ENCODE measurements at regions not wholly inside any gene's neighbourhood (a gene's known extent, or its start where the extent isn't known, plus 50 kb on each side); places are given as distances from the start of the nearest gene placed in this dataset.
"Not testable (repeated sequence)": the region's sequence is repeated elsewhere in the genome, so short reads cannot be mapped to it uniquely, and the experiment has no call there.

DNA sequence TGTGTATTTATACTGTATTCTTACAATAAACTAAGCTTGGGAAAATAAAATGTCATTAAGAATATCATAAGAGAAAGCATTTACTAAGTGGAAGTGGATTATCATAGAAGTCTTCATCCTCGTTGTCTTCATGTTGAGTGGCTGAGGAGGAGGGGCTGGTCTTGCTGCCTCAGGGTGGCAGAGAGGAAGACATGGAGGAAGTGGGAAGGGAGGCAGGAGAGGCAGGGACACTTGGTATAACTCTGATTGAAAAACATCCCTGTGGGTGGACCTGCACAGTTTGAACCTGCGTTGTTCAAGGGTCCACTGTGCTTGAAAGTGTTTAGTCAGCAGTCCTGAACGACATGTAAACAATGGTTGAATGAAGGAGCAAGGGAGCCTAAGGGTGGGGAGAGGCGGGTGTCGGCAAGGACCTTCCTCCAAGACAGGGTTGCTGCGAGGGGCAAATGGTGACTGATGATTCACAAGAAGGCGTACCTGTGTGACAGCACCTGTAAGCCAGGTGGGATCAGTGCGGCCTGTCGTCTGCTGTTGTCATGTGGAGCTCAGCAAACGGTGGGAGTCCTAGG is 103.8 kb upstream of the KLF13 start:
- FAIRE-seq, result no peak
- TF ChIP-seq, protein P1, sequence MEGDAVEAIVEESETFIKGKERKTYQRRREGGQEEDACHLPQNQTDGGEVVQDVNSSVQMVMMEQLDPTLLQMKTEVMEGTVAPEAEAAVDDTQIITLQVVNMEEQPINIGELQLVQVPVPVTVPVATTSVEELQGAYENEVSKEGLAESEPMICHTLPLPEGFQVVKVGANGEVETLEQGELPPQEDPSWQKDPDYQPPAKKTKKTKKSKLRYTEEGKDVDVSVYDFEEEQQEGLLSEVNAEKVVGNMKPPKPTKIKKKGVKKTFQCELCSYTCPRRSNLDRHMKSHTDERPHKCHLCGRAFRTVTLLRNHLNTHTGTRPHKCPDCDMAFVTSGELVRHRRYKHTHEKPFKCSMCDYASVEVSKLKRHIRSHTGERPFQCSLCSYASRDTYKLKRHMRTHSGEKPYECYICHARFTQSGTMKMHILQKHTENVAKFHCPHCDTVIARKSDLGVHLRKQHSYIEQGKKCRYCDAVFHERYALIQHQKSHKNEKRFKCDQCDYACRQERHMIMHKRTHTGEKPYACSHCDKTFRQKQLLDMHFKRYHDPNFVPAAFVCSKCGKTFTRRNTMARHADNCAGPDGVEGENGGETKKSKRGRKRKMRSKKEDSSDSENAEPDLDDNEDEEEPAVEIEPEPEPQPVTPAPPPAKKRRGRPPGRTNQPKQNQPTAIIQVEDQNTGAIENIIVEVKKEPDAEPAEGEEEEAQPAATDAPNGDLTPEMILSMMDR (IDR thresholded peaks at IDR 0.05; ENCODE audit: insufficient read depth, low read length, severe bottlenecking), result no peak
- Histone ChIP-seq H3K27me3 (ENCODE audit: control insufficient read depth, insufficient read depth, low read length) (no peaks in the 10 kb centered on the region), H3K4me3 (ENCODE audit: low read depth, low read length) (no peak overlapping the region), H3K36me3 (ENCODE audit: control insufficient read depth, insufficient read depth, low read length) (no peaks in the 10 kb centered on the region)
- DNase-seq (ENCODE audit: low read depth), result no peak

DNA sequence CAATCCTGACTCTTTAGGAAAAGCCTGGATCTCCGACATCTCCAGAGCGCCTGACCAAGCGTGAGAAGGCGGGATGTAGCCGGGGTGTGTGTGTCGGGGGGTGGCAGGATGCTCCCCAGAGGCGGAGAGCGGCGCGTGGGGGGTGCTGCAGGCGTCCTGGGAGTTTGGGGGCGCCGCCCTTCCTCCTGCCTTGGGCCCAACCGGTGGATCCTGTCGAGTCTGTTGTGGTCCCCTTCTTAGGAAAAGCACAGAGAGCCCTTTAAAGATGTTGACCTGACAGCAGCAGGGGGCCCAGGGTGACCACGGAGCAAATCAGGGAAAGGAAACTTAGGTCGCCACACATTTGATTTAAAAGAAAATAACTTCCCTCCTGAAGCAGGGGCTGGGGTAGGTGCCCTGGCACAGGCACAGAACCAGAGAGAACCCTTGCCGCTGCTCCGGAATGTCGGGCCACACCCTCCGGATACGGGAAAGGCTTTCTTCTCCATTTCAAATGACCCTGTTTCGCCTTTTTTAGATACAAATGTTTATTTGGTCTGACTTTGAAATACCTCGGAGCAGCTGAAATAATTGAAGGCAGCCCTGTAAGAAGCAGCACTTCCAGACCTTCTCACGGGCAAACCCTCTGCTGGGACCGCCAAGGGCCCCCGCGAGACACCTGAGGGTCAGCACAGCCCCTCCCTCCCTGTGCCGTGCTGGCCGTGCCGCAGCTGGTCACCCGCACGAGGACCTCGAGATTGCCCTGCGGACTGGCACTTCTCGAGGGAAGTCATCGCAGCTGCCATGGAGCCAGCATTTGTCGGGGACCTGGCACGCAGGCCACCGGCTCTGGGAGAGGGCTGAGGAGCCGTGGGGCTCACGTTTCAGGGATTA is 102.9 kb upstream of the KLF13 start:
- Histone ChIP-seq H3K4me3 (ENCODE audit: low read depth, low read length) (no peak overlapping the region), H3K27me3 (ENCODE audit: control insufficient read depth, insufficient read depth, low read length) (no peaks in the 10 kb centered on the region), H3K36me3 (ENCODE audit: control insufficient read depth, insufficient read depth, low read length) (no peaks in the 10 kb centered on the region)
- FAIRE-seq (no peak), DNase-seq (ENCODE audit: low read depth) (no peak)
- TF ChIP-seq, protein P1 (IDR thresholded peaks at IDR 0.05; ENCODE audit: insufficient read depth, low read length, severe bottlenecking), result no peak

GRCh38 chr15:31224661-31225060 is 102.0 kb upstream of the KLF13 start:
- not testable (repeated sequence) for FAIRE-seq; H3K27me3 ChIP-seq (ENCODE audit: control insufficient read depth, insufficient read depth, low read length); DNase-seq (ENCODE audit: low read depth); H3K4me3 ChIP-seq (ENCODE audit: low read depth, low read length); H3K36me3 ChIP-seq (ENCODE audit: control insufficient read depth, insufficient read depth, low read length)

DNA sequence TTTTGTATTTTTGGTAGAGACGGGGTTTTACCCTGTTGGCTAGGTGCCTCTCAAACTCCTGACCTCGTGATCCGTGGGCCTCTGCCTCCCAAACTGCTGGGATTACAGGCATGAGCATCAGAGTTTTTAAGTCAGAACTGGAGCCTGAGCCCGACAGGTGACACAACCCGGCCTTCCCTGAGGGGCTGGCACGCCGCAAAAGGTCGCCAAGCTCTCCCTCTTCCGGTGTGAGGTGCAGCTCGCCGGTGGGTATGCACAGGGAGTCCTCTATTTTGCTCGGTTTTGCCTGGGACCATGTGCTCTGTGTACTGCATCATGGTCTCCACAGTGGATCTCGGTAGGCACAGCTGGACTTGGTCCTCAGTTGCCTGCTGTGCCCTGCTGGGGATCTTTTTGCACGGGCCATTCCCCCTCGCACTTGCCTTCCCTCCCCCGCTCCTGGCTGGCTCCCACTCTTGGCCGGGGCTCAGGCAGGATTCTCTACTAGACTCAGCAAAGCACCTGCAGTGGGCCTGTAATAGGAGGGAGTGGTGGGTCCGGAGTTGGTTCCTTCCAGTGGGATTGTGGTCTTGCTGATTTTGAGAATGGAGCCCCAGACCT is 101.2 kb upstream of the KLF13 start:
- no peaks in the 10 kb centered on the region for H3K27me3 ChIP-seq (ENCODE audit: control insufficient read depth, insufficient read depth, low read length)
- no peak for FAIRE-seq
- no peak for DNase-seq (ENCODE audit: low read depth)
- H3K4me3 ChIP-seq (ENCODE audit: low read depth, low read length), result no peak overlapping the region
- H3K36me3 ChIP-seq (ENCODE audit: control insufficient read depth, insufficient read depth, low read length), result no peaks in the 10 kb centered on the region
- TF ChIP-seq, protein P1 (IDR thresholded peaks at IDR 0.05; ENCODE audit: insufficient read depth, low read length, severe bottlenecking), result no peak

GRCh38 chr15:31226021-31226420 is 100.6 kb upstream of the KLF13 start:
- FAIRE-seq, result no peak
- no peak for DNase-seq (ENCODE audit: low read depth)
- H3K27me3 ChIP-seq (ENCODE audit: control insufficient read depth, insufficient read depth, low read length), result no peaks in the 10 kb centered on the region
- no peak overlapping the region for H3K4me3 ChIP-seq (ENCODE audit: low read depth, low read length)
- no peaks in the 10 kb centered on the region for H3K36me3 ChIP-seq (ENCODE audit: control insufficient read depth, insufficient read depth, low read length)
- TF ChIP-seq, protein P1 (IDR thresholded peaks at IDR 0.05; ENCODE audit: insufficient read depth, low read length, severe bottlenecking), result no peak

DNA sequence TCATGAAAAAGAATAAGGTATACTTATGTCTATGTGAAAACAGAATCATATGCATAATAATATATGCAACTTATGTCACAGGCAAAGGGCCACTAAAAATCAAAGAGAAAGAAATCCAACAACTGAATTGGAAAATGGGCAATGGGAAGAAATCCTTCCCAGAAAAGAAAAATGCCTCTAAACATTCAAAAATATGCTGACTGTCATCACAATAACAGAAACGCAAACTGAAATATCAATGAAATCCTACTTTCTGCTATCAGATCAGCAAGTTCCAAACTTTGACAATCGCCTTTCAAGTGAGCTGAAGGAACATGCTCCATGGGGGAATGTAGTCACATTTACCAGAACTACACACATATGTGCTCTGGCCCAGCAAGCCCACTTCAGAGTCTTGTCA is 99.4 kb upstream of the KLF13 start:
- Histone ChIP-seq H3K27me3 (ENCODE audit: control insufficient read depth, insufficient read depth, low read length) (no peaks in the 10 kb centered on the region), H3K4me3 (ENCODE audit: low read depth, low read length) (no peak overlapping the region), H3K36me3 (ENCODE audit: control insufficient read depth, insufficient read depth, low read length) (no peaks in the 10 kb centered on the region)
- DNase-seq (ENCODE audit: low read depth) (no peak), FAIRE-seq (no peak)
- TF ChIP-seq, protein P1 (IDR thresholded peaks at IDR 0.05; ENCODE audit: insufficient read depth, low read length, severe bottlenecking), result no peak

All from bronchial epithelial cell (primary cell).